Stromal cell of bone marrow (primary cell): ENCODE measurements at regions not wholly inside any gene's neighbourhood (a gene's known extent, or its start where the extent isn't known, plus 50 kb on each side); places are given as distances from the start of the nearest gene placed in this dataset.

ENCODE experiments used
- DNase-seq: peaks from one replicate; pipeline ENCODE4 v3.0.0-alpha.2; 2012; ENCODE audit warnings: low read depth

- DNase-seq = no peak
Measured at GRCh38 chr7:155138204-155138603, 68.1 kb downstream of the HTR5A start.

GRCh38 chr7:155141562-155141961 is 71.4 kb downstream of the HTR5A start:
- no peak for DNase-seq

- DNase-seq = no peak
Measured at GRCh38 chr7:155143381-155143780, 73.3 kb downstream of the HTR5A start.

- DNase-seq = no peak
Measured at GRCh38 chr7:155144371-155144770, 74.2 kb downstream of the HTR5A start.

GRCh38 chr7:155145477-155146255 is 75.5 kb downstream of the HTR5A start:
- DNase-seq = no peak

GRCh38 chr7:155147172-155147571 is 77.0 kb downstream of the HTR5A start:
- DNase-seq = no peak

GRCh38 chr7:155147624-155148023 is 77.5 kb downstream of the HTR5A start:
- no peak for DNase-seq

- no peak for DNase-seq
Measured at GRCh38 chr7:155153676-155154075, 83.6 kb downstream of the HTR5A start.

GRCh38 chr7:155154586-155154985 is 84.5 kb downstream of the HTR5A start:
- no peak for DNase-seq

DNA sequence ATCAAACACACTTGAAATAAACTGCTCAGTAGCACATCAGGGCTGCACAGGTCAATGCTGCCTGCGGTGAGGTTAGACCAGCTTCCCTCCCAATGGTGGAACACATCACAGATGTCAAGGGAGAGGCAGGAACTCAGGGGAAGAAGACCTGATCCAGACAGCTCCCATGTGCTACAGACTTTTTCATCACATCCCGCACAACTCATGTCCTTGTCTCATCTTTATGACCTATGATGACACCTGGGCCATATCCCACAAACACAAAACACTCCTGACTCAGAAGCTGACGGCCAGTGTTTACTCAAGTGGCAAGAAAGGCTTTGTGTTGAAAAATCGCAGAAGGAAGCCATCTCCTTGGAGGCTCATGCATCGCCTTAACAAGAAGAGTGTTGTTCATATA is 91.6 kb downstream of the HTR5A start:
- no peak for DNase-seq

GRCh38 chr7:155162422-155162821 is 92.3 kb downstream of the HTR5A start:
- no peak for DNase-seq

- no peak for DNase-seq
Measured at GRCh38 chr7:155163696-155164095, 93.6 kb downstream of the HTR5A start.

- no peak for DNase-seq
Measured at GRCh38 chr7:155164316-155164715, 94.2 kb downstream of the HTR5A start.

- no peak for DNase-seq
Measured at GRCh38 chr7:155166108-155166507, 96.0 kb downstream of the HTR5A start.

DNA sequence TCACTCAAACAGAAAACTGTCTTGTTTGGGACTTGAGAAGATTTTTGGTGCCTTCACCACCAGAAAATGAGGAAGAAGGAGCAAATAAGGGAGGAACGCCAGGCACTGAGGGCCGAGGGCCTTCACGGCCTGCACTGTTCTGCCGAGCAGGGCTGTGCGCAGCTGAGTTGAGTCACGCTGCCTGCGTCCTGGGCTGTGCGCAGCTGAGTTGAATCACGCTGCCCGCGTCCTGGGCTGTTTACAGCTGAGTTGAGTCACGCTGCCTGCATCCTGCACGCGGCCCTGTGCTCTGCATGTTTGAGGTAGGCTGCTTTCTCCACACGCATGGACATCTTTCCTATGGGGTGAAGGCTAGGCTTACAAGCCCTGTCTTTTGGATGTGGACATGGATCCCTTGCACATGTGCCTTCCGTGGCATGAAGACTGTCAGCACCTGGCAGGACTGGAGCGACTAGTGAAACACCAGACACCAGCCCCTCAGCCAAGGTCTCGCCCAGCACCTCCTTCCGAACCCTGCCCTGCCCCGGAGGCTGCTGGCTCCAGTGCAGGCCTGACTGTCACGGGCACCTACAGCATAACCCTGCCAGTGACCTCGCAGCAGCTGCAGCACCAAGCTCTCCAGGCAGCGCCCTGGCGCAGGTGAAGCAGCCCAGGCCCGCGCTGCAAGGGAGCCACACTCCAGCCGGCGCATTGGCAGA is 96.7 kb downstream of the HTR5A start:
- DNase-seq = peak; percentile 86

DNA sequence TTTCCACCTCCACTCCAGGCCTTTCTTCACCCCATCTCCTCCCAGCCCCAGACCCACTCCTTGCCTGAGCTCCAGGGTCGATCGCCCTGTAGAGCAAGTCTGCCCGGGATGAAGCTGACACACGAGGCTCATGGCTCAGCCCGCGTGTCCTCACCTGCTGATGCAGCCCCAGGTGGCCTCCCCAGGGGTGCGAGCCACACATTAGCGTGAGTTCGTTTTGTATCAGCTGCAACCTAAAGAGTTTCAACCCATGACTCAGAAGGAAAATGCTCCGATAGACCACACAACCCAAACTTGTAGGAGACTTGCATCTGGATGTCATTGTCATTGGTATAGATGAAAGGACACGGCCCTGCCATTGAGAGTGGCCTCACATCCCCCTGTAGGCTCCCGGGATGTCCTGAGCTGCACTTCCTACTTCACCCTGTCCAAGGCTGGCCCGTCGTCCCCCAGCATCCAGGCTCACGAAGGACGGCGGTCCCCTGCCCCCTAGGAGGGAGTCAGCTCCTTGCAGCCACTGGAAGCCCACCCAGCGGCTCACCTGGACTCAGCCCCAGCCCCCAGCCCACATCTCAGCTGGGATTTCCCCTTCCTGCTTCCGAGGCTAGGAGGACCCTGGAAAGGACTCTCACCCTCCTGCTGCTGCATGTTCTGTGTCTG is 97.7 kb downstream of the HTR5A start:
- DNase-seq = no peak

- no peak for DNase-seq
Measured at GRCh38 chr7:155168597-155169480, 98.7 kb downstream of the HTR5A start.

DNA sequence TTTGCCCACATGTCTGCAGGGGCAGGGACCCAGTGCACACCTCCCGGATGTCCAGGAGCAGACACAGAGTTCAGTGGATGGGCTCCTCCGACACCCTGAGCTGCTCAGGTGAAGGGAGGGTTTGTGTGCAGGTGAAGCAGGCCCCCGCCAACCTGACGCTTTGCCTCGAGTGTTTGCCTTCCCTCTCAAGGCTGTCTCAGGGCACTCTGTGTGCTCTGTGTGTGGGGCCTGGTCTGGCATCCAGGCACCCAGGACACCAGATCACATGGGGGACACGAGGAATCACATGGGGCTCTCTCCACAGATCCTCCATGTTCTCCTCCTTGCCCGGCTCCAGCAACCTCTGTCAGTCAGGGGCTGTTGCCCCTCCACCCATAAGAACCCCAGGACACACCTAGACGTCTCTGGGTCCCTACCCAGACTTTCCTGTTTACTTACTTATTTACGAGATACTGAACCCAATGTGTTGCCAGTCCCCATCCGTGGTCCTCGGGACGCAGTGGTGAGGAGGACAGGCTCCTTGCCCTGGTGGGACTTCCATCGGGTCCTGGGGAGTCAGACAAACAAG is 99.5 kb downstream of the HTR5A start:
- DNase-seq = no peak

- DNase-seq = no peak
Measured at GRCh38 chr7:155170331-155170730, 100.2 kb downstream of the HTR5A start.

DNA sequence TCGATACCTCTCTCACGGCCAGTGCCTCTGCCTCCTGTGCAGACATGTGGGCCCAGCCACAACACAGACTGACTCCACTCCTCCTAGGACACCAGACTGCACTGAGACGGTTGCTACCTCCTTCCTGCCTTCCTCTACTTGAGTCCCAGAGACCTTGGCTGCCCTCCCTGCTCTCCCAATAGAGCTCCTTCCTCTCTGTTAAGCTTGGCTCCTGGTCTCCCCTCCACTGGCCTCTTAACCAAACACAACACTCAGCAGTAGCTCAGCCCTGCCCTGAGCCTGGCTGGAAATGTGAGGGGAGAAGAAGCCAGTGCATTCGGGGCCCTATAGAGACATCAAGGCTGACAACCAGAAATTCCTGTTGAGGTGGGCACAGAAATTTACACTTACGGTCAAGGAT is 102.0 kb downstream of the HTR5A start:
- DNase-seq = no peak

- DNase-seq = no peak
Measured at GRCh38 chr7:155173905-155174304, 103.8 kb downstream of the HTR5A start.

DNA sequence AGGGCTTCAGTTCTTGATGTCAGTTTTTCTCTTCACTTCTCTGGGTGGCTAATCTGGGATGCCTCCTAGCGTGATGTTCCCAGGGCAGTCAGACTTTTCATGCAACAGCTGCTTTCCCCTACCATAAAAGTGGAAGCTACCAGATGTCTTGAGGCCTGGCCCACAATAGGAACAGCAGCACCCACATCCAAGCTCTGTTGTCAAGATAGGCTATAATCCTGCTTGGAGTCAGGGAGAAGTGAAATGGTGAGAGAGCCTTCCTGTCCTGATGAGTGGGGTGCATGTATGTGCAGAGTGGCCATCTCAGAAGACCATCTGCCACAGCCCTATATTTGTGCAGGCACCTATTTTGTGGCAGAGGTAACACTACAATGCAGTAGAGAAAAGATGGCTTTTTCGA is 108.0 kb downstream of the HTR5A start:
- no peak for DNase-seq
